GM18498 (cell line): ENCODE measurements at regions not wholly inside any gene's neighbourhood (a gene's known extent, or its start where the extent isn't known, plus 50 kb on each side); places are given as distances from the start of the nearest gene placed in this dataset.

Experiments used
- ATAC-seq: cut with Tn5 transposase; IDR thresholded peaks from one replicate; pipeline ENCODE4 v1.9.1; 2021; ENCODE audit warnings: mild to moderate bottlenecking, moderate library complexity; ENCODE audit not compliant: unreplicated experiment

DNA sequence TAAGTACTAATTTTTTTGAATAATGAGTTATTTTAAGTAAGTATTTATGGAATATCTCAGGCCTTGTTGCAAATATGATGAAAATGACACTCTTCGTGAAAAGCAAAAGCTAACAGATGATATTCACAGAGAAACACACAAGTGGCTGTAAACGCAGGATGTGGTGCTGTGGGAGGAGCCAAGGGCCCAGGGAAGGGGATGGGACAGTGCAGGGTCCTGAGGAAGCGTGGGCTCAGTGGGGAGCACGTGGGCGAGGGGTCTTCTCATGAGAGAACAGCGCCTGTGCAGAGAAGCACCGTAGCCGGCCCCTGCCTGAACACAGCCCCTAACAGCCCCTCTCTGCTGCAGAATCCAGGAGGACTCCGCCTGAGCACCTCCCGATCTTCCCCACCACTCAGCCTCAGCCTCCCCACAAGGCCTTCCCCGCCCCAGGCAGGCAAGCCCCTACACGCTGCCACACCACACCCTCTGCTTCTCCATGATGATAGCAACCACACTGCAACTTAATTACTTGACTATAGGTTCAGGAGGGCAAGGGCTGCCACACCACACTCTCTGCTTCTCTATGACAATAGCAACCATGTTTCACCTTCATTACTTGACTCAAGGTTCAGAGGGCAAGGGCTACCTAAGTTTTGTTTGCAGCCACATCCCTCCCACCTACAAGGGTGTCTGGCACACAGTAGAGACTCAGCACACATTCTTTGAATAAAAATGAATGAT is 152.6 kb upstream of the RNF32 start:
- ATAC-seq = no peak

- ATAC-seq = no peak
Observed at GRCh38 chr7:156480671-156481070, 159.9 kb upstream of the RNF32 start.

- ATAC-seq = no peak
Observed at GRCh38 chr7:156479596-156479995, 161.0 kb upstream of the RNF32 start.

- no peak for ATAC-seq
Observed at GRCh38 chr7:156478486-156478885, 162.1 kb upstream of the RNF32 start.

- ATAC-seq = no peak
Observed at GRCh38 chr7:156475666-156476065, 164.9 kb upstream of the RNF32 start.

- ATAC-seq = no peak
Observed at GRCh38 chr7:156475179-156475578, 165.4 kb upstream of the RNF32 start.

DNA sequence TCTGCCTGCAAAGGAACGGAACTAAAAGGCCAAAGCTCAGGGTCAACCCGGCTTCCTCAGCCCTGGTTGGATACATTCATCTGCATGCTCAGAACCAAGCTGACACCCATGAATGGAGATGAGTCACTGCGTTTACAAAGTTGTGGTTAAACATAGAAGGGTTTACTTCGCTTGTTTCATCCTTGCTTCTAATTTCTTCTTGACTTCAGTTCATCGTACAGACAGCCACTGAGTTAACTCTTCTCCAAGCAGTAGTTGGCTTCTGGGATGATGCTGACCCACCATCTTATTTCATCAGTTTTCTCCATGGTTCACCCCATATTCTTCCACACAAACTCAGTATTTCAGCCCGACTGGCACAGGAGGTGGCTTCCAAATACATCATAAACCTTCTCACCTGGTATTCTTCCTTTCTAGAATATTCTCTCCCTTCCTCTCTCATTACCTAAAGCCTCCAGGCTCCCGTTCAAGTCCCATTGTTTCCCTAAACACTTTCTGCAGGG is 166.3 kb upstream of the RNF32 start:
- no peak for ATAC-seq

GRCh38 chr7:156473476-156474240 is 166.9 kb upstream of the RNF32 start:
- no peak for ATAC-seq

DNA sequence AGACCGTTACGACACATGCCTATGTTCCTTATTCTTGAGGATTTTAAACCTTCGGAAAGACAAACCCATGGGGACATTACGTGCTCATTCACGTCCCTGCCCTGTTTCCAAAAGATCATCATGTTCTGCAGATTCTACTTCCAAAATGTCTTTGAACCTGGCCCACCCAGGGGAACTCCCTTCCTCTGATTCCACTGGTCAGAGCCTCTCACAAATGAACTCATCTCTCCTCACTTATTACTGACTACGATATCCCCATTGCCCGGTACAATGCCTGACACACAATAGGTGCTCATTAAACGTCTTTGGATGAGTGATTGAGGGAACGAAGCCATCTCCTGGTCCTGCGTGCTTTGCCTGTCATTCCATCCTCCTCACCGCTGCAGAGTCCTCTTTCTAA is 168.3 kb upstream of the RNF32 start:
- ATAC-seq = no peak

DNA sequence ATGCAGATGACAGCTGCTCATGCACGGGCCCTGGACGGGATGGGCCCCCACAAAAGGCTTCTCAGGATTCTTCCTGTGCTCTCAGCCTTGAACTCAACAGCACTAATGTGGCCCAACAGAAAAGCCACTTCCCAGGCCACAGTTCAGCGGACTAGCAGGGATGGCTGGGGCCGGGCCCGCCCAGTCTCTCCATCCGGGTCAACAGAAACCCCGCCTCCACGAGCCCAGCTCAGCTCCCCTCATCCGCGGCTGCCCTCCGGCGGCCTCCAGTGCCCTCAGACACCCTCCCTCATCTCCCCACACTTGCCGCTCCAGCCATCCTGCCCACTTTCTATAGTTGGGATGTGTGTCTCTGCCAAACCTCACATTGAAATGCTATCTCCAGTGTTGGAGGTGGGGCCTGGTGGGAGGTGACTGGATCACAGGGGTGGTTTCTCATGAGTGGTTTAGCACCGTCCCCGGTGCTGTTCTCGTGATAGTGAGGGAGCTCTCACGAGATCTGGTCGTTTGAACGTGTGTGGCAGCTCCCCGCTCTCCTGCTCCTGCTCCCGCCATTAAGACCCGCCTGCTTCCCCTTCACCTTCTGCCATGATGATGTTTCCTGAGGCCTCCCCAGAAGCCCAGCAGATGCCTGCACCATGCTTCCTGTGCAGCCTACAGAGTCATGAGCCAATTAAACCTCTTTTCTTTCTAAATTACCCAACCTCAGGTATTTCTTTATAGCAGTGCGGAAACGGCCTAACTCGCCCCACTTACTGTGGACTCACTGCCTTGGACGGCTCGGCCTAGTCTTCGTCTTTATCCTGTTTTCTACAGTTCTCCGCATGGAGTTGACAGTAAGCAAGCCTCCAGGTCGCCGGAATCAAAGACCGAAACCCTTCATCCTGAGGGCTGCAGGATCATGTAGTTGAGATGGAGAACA is 169.9 kb upstream of the RNF32 start:
- no peak for ATAC-seq

GRCh38 chr7:156466955-156467625 is 173.5 kb upstream of the RNF32 start:
- ATAC-seq = no peak

- no peak for ATAC-seq
Observed at GRCh38 chr7:156466272-156466671, 174.3 kb upstream of the RNF32 start.

DNA sequence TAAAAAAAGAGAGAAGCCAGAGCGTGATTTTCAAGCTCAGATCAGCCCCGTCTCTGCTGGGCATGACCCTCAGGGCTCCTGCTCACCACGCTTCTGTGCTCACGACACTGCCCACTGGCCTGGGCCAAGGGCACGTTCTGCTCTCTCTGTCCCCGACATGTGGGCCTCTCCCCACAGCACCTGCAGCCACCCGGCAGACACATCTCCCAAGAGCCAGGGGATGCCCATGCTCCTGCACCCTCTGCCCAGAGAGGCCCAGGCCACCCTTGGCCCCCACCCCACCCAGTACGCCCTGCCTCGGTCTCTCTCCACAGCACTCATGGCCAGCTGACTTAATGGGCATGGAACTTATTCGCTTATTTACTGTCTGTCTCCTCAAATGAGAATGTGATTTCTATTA is 175.4 kb upstream of the RNF32 start:
- no peak for ATAC-seq

DNA sequence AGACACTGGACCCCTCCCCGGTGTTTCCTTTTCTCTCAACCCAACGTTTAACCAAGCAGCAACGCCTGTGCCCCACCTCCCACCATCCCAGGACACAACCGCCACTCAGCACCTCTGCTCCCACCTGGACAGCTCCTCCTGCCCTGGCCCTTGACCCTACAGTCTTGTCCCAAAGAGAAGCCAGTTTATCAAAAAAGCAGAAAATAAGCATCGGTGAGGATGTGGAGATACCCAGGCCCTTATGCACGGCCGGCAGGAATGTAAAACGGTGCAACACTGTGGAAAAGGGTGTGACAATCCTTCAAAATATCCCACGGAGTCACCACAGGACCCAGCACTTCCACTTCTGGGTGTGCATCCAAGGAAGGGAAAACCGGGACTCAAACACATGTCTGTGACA is 176.2 kb upstream of the RNF32 start:
- ATAC-seq = no peak

- no peak for ATAC-seq
Observed at GRCh38 chr7:156463280-156463679, 177.3 kb upstream of the RNF32 start.

DNA sequence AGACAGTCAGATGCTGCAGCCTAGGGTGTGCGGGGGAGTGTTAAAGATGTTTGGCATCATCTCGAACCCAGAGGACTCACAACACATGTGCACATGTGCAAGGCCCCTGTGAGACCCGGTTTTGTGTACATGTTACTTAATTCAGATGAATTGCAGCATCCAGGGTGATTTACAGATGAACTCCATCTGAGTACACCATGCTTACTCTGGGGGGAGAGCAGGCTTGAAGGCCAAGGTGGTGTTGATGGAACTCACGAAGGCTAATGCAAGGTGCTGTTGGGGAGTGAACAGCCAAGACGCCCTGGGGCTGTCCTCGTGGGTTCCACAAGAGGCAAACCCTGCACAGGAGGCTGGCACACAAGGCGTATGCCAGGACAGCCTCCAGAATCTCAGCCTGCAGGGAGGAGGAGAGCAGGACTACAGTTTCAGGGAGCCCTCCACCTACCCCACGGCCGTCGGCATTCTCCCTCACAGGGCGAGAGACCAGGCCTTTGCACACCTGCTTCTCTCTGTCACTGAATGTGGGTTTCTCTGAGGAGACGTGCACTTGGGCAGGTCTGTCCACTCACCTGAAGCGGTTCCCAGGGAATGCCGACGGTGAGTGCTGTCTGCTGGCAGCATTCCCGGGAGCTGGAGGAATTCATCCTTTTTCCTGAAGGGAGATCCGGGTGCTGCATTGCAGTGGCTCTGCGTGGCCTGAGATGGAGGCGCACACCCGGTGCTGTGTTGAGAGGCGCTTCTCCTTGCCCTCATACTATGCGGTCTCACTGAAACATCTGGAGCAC is 178.5 kb upstream of the RNF32 start:
- ATAC-seq = no peak

DNA sequence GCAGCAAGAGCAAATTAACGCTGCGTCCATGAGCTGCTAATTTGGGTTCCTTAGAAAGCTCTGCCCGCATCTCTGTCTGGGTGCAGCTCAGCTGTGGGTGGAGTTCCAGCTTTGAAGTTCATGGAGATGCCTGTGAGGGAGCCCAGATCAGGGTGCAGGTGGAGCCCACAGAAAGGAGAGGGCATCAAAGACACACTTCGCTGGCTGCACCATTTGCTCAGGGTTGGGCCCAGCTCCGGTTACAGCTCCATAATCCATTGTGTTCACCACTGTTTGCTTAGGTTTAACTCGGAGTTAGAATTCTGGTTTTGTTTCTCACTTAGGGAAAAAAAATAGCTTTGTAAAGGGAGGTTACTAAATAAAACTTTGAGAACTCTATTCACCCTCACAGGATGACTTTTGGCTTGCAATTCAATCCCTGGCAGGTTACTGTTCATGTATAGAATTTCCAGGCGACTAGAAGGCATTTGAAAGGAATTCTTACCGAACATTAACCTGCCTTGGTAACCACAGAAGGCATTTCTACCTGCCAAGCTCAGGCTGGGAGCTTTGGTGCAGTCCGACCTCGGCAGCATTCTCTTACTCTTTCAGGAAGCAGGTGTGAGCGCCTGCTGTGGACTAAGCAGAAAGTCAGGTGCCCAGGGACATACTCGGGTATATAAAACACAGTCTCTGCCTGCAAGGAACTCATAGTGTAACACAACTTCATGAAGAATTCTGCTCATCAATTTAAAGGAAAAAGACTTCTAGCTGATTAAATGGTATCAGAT is 179.5 kb upstream of the RNF32 start:
- no peak for ATAC-seq

- ATAC-seq = no peak
Observed at GRCh38 chr7:156459582-156459981, 181.0 kb upstream of the RNF32 start.

GRCh38 chr7:156459067-156459466 is 181.5 kb upstream of the RNF32 start:
- no peak for ATAC-seq
